Endothelial cell of umbilical vein (primary cell): ENCODE measurements at regions not wholly inside any gene's neighbourhood (a gene's known extent, or its start where the extent isn't known, plus 50 kb on each side); places are given as distances from the start of the nearest gene placed in this dataset.

Source experiments
- BruUV-seq: library from RNA; stranded (reverse); fragments of 400-500 nt; replicated peaks from 2 replicates; lab custom pipeline; 2021; lab: Mats Ljungman, UMichigan
- CTCF ChIA-PET: fragments of 300-600, 350-600 bp; sonication (Branson Sonifier 250); formaldehyde crosslinking; loops from one replicate; lab custom pipeline; 2021; ENCODE audit warnings: antibody characterized with exemption, inconsistent platforms; lab: Charles Lee
- POLR2A ChIA-PET: fragments of 300-600, 350-600 bp; sonication (Branson Sonifier 250); formaldehyde crosslinking; loops from one replicate; lab custom pipeline; 2021; ENCODE audit warnings: antibody characterized with exemption, inconsistent platforms; lab: Charles Lee
- DNase-seq: peaks from one replicate; pipeline ENCODE4 v3.0.0-alpha.2; 2011; ENCODE audit warnings: low read depth, low spot score
- FAIRE-seq: peaks from 2 replicates; lab custom pipeline; 2011; peaks lifted over from hg19 to GRCh38; lab: Jason Lieb, UNC
- H2AFZ ChIP-seq: 2 replicates; pipeline ENCODE4 v1.6.0; 2012; ENCODE audit warnings: low read depth, low read length, control low read depth, inconsistent platforms
- H3K27ac ChIP-seq: 2 replicates; pipeline ENCODE4 v1.5.1; 2011; ENCODE audit warnings: low read depth, mild to moderate bottlenecking, control low read depth, low read length, moderate library complexity; ENCODE audit not compliant: insufficient read depth
- H3K27me3 ChIP-seq, 2 experiments: 2 replicates each; pipeline versions ENCODE4 v1.6.0 to v1.6.1; 2011; ENCODE audit warnings: low read length in 2 of 2, mixed read lengths in 1 of 2; ENCODE audit not compliant: control insufficient read depth in 2 of 2, insufficient read depth in 2 of 2
- H3K36me3 ChIP-seq, 2 experiments: 2 replicates in 1 of 2; 3 replicates in 1 of 2; pipeline ENCODE4 v1.5.1; 2011; ENCODE audit warnings: low read length in 2 of 2, mild to moderate bottlenecking in 1 of 2, moderate library complexity in 1 of 2; ENCODE audit not compliant: control insufficient read depth in 2 of 2, insufficient read depth in 2 of 2; ENCODE audit errors: extremely low read depth in 1 of 2
- H3K4me1 ChIP-seq: 3 replicates; pipeline ENCODE4 v1.5.1; 2011; ENCODE audit warnings: mild to moderate bottlenecking, low read length; ENCODE audit not compliant: control insufficient read depth, insufficient read depth; ENCODE audit errors: extremely low read depth
- H3K4me2 ChIP-seq: 2 replicates; pipeline ENCODE4 v1.6.1; 2011; ENCODE audit warnings: low read length, control low read depth, mixed read lengths; ENCODE audit not compliant: insufficient read depth
- H3K4me3 ChIP-seq, 3 experiments: fragments of 200-600 bp in 1 of 3; sonication (generic), shearing (Covaris generic) in 1 of 3; replicated peaks in 1 of 3; 2 replicates each; pipeline ENCODE4 v1.5.1; 2011 to 2016; ENCODE audit warnings: control low read depth in 3 of 3, low read length in 3 of 3, mild to moderate bottlenecking in 2 of 3, inconsistent platforms in 1 of 3, low read depth in 1 of 3, moderate library complexity in 1 of 3; ENCODE audit not compliant: insufficient read depth in 1 of 3
- H3K79me2 ChIP-seq: 2 replicates; pipeline ENCODE4 v1.6.0; 2012; ENCODE audit warnings: low read length, inconsistent platforms; ENCODE audit not compliant: control insufficient read depth, insufficient read depth
- H3K9ac ChIP-seq: replicated peaks from 2 replicates; pipeline ENCODE3; 2011; ENCODE audit warnings: low read length, control low read depth; ENCODE audit not compliant: insufficient read depth; ENCODE audit errors: extremely low read depth
- H3K9me1 ChIP-seq: replicated peaks from 3 replicates; pipeline ENCODE4 v1.6.0; 2011; ENCODE audit warnings: mild to moderate bottlenecking, low read length; ENCODE audit not compliant: control insufficient read depth, insufficient read depth; ENCODE audit errors: extremely low read depth
- H3K9me3 ChIP-seq: replicated peaks from 2 replicates; pipeline ENCODE4 v1.5.1; 2012; ENCODE audit warnings: low read length, inconsistent platforms; ENCODE audit not compliant: control insufficient read depth, insufficient read depth
- H4K20me1 ChIP-seq: replicated peaks from 2 replicates; pipeline ENCODE3; 2011; ENCODE audit warnings: mild to moderate bottlenecking, low read length; ENCODE audit not compliant: control insufficient read depth, insufficient read depth; ENCODE audit errors: extremely low read depth
- FOS ChIP-seq: IDR thresholded peaks from 2 replicates; pipeline ENCODE4 v1.6.1; 2011; ENCODE audit warnings: mild to moderate bottlenecking, low read length, moderate library complexity, borderline replicate concordance; ENCODE audit not compliant: insufficient read depth
- JUN ChIP-seq: IDR thresholded peaks from 2 replicates; pipeline ENCODE4 v1.6.1; 2011; ENCODE audit warnings: borderline replicate concordance, low read depth; ENCODE audit not compliant: insufficient read length, insufficient read depth
- MYC ChIP-seq: IDR thresholded peaks from one replicate; pipeline ENCODE4 v1.6.1; 2011; ENCODE audit warnings: mild to moderate bottlenecking, low read depth, low read length
- POLR2AphosphoS5 ChIP-seq: IDR thresholded peaks from 2 replicates; pipeline ENCODE4 v1.6.1; 2012; ENCODE audit warnings: low read depth, mild to moderate bottlenecking, control low read depth, low read length, moderate library complexity; ENCODE audit not compliant: insufficient read depth
- dilution Hi-C: fragments of 300-500 bp; cut with MboI; formaldehyde crosslinking; loops from one replicate; pipeline ENCODE4 v1.15.0; 2019; ENCODE audit warnings: low sequenced_read_pairs; ENCODE audit not compliant: extremely low pct_ligation_motif_present
- intact Hi-C: fragments of 100-400 bp; cut with micrococcal nuclease; formaldehyde crosslinking; loops from one replicate; pipeline ENCODE4 v1.10.0; 2022
- TF ChIP-seq, protein P1 (sequence below): IDR thresholded peaks from 2 replicates; pipeline ENCODE4 v1.6.1; 2011; ENCODE audit not compliant: insufficient read depth, insufficient read length
- TF ChIP-seq, protein P2 (sequence below), 2 donors: IDR thresholded peaks; 1 replicate in 1 of 2; 2 replicates in 1 of 2; pipeline ENCODE4 v1.5.1; 2011; ENCODE audit warnings: low read length in 2 of 2, mild to moderate bottlenecking in 2 of 2, moderate library complexity in 2 of 2, control low read depth in 1 of 2, inconsistent platforms in 1 of 2, low read depth in 1 of 2; ENCODE audit not compliant: insufficient read depth in 1 of 2; ENCODE audit errors: extremely low read depth in 1 of 2

DNA sequence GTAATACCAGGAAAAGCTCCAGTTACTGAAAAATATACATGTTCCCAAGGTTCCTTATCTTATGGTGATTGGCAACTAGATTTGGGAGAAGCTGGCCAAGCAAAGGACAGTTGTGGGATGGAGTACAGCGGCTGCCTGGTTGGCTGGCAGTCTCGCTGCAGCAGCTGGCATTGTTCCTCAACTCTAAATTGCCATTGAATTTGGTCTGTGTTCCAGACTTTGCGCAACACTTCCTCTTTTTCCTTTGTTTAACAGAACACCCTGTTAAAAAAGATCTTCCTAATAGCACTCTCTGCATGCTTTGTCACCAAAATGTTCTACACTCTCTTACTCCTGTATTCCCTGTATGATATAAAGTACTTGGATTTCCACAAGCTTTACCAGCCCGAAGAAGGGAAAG, 420.6 kb upstream of the RBMS3 start:
- no peaks in the 10 kb centered on the region for H3K4me1 ChIP-seq
- FAIRE-seq (no peak), DNase-seq (no peak)
- ChIA-PET CTCF (interaction anchor here (1.3 kb wide), 1 partner anchor 57 kb away, joined by 5 read pairs; no protein-coding TSS in a partner anchor), POLR2A (no interaction called here)
- no peaks in the 10 kb centered on the region for H4K20me1 ChIP-seq
- no peak overlapping the region for H3K4me2 ChIP-seq
- BruUV-seq: no TSS peak
- H3K27me3 ChIP-seq: peaks cover 0 to 4% of the 10 kb centered on the region in 2 experiments
- TF ChIP-seq FOS (no peak), JUN (no peak), POLR2AphosphoS5 (no peak), MYC (no peak)
- TF ChIP-seq, protein P1, sequence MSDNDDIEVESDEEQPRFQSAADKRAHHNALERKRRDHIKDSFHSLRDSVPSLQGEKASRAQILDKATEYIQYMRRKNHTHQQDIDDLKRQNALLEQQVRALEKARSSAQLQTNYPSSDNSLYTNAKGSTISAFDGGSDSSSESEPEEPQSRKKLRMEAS: no peak
- TF ChIP-seq, protein P2, sequence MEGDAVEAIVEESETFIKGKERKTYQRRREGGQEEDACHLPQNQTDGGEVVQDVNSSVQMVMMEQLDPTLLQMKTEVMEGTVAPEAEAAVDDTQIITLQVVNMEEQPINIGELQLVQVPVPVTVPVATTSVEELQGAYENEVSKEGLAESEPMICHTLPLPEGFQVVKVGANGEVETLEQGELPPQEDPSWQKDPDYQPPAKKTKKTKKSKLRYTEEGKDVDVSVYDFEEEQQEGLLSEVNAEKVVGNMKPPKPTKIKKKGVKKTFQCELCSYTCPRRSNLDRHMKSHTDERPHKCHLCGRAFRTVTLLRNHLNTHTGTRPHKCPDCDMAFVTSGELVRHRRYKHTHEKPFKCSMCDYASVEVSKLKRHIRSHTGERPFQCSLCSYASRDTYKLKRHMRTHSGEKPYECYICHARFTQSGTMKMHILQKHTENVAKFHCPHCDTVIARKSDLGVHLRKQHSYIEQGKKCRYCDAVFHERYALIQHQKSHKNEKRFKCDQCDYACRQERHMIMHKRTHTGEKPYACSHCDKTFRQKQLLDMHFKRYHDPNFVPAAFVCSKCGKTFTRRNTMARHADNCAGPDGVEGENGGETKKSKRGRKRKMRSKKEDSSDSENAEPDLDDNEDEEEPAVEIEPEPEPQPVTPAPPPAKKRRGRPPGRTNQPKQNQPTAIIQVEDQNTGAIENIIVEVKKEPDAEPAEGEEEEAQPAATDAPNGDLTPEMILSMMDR (IDR thresholded peaks at IDR 0.05; ENCODE audit: extremely low read depth in 1 of 2, insufficient read depth in 1 of 2, low read depth in 1 of 2, low read length in 2 of 2): no peak
- H3K36me3 ChIP-seq: no peaks in the 10 kb centered on the region
- no peaks in the 10 kb centered on the region for H3K9me1 ChIP-seq
- no peaks in the 10 kb centered on the region for H3K79me2 ChIP-seq
- no peak overlapping the region for H2AFZ ChIP-seq
- no peak overlapping the region for H3K9ac ChIP-seq
- no peak overlapping the region for H3K4me3 ChIP-seq
- no peaks in the 10 kb centered on the region for H3K9me3 ChIP-seq
- intact Hi-C loops (no loop called here), dilution Hi-C loops (no loop called here)
- H3K27ac ChIP-seq: no peak overlapping the region
